NCI-H187 treated with DMSO at 0.1 percent for 48 hours (cell line): ENCODE measurements at regions not wholly inside any gene's neighbourhood (a gene's known extent, or its start where the extent isn't known, plus 50 kb on each side); places are given as distances from the start of the nearest gene placed in this dataset.
"Not testable (repeated sequence)": the region's sequence is repeated elsewhere in the genome, so short reads cannot be mapped to it uniquely, and the experiment has no call there.

ENCODE experiments used
- DNase-seq: peaks from one replicate; lab custom pipeline; 2025; lab: John Stamatoyannopoulos, UW

DNA sequence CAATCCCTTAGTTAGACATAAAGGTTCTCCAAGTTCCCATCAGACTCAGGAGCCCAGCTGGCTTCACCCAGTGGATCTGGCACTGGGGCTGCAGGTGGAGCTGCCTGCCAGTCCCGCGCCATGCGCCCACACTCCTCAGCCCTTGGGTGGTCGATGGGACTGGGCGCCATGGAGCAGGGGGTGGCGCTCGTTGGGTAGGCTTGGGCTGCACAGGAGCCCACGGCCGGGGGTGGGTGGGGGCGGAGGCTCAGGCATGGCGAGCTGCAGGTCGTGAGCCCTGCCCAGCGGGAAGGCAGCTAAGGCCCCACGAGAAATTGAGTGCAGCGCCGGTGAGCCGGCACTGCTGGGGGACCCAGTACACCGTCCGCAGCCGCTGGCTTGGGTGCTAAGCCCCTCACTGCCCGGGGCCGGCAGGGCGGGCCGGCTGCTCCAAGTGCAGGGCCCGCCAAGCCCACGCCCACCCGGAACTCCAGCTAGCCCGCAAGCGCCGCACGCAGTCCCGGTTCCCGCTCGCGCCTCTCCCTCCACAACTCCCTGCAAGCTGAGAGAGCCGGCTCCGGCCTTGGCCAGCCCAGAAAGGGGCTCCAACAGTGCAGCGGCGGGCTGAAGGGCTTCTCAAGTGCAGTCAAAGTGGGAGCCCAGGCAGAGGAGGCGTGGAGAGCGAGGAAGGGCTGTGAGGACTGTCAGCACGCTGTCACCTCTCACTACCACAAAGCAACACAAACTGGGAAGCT, 584.3 kb upstream of the COBL start:
- DNase-seq, result not testable (repeated sequence)

DNA sequence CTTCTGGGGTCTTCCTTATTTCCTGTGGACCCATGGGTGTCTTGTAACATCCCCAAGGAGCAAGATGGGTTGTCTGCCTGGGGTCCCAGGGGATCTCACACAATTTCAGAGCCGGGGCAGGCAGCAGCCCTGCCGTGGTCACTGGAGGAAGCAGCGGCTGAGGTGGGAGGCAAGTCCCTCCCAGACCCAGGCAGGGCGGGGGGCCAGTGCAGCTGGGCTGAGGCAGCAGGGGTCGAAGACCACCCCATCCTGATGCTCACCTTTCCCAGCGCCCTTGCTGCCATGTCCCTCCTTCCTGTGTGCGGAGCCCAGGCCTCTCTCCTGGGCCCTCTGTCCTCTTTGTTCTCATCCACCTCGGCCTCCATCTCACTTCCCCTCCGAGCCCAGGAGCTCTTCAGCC, 583.0 kb upstream of the COBL start:
- DNase-seq, result no peak

DNA sequence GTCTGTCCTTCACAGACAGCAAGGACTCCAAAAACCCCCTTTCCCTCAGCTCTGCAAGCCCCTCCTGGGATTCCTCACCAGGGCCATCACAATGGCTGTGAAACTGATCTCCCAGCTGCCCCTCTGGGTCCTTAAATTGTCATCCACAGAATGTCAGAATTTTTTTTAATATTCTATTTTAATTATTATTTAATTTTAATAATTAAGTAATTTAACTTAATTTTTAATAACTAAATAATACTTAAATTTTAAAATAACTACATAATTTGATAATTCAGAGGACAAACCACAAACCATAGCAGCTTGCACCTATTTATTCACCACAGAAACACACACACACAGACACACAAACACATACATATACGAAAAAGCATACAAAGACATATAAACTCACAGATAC, 565.8 kb upstream of the COBL start:
- DNase-seq, result no peak

DNA sequence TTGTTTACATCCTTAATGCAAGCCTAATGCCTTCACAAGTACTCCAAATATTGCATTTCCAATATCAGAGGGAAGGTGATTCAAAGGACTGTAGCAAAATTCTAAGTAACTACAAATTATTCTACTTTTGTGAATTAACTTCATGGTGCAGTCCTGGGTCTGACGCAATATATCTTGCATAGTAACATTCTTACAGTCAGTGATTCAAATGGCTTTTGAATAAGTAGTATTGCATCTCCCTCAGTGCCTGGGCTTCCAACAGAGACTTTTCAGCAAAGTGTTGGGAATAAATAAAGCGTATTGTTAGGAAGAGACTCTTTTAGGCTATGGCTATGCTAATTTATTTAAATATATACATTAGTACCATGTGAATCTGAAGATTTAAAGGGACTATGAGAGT, 564.7 kb upstream of the COBL start:
- no peak for DNase-seq

DNA sequence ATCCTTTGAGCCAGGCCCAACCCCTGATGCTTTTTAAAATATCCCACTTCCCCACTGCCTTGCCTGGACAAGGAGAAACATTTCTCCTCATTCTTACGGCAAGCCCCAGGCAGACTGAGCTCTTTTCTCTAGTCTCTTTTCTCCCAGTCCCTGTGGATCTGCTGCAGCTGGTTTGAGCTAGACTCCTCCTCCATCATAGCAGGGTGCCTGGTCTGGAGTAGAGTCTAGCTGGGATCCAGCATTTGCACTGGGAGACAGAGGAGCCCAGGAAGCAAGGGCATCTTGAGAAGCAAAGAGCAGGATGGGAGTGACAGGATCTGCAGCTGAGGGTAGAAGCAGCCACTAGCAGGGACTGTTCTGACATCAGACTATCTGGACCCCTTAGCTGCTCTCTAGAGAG, 562.3 kb upstream of the COBL start:
- no peak for DNase-seq

DNA sequence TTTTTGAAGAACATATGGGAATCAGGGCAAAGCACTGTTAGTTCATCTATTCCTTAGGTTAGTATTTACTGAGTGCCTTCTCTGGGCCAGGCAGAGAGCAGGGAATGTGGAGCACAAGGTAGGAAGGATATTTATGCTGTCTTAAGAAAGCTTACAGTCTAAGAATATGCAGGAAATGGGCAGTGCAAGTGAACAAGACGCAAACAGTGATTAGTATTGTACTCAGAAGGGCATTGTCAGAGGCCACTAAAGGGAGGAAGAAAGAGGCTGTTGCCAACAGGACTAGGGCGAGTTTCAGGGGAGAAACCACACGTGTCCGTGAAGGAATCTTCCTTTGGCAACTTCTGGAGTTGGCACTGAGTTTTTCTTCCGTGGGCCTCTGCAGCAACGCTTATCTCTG, 552.8 kb upstream of the COBL start:
- no peak for DNase-seq

DNA sequence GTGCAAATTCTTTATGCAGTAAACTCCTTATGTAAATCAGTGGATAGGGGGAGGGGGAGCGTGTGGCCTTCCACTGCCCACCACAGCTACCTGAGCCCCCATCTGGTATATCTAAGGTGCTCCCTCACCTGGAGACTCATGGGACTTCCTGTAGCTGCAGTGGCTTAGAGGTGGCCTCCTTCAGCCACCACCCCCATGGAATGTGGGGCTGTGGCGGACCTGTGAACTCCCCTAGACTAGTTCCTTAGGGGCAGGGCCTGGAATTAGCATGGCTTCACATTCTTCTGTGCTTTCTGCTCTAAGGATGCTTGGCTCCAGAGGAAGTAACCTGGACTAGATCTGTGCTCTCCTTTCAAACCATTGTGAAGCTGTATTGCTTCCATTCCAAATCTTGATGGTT, 550.5 kb upstream of the COBL start:
- no peak for DNase-seq

DNA sequence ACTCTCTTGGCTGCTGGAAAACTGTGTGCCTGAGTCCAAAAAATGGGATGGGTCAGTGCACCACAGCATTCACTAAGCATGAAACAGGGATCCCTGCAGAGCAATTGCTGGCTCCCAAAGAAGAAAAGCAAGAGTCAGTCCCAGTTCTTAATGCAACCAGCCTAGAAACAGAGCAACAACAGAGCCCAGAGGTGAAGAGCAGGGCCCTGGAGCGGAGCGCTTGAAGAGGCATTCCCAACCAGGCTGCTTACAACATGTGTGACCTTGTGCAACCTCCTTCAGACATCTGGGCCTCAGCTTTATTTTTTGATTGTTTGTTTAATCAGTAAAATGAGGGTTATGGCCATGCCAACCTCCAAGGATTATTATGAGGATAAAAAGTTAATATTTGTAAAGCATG, 543.7 kb upstream of the COBL start:
- no peak for DNase-seq

DNA sequence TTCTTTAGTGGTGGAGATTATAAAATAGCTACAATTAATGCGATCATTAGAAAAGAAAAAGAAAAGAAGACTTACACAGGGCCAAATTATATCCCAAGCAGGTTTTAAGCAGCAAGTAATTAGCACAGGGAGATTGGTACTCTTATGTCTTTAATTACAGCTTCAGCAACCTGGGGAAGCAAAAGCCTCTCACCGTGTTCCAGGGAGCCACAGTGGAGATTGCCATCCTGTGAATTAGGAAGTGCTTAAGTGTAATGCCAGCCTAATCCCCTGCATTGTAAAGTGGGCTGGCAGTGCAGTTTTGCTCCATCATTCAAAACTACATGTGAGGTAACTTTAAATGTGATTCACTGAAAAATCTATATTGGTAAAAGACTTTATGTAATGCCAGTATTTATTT, 533.5 kb upstream of the COBL start:
- no peak for DNase-seq

DNA sequence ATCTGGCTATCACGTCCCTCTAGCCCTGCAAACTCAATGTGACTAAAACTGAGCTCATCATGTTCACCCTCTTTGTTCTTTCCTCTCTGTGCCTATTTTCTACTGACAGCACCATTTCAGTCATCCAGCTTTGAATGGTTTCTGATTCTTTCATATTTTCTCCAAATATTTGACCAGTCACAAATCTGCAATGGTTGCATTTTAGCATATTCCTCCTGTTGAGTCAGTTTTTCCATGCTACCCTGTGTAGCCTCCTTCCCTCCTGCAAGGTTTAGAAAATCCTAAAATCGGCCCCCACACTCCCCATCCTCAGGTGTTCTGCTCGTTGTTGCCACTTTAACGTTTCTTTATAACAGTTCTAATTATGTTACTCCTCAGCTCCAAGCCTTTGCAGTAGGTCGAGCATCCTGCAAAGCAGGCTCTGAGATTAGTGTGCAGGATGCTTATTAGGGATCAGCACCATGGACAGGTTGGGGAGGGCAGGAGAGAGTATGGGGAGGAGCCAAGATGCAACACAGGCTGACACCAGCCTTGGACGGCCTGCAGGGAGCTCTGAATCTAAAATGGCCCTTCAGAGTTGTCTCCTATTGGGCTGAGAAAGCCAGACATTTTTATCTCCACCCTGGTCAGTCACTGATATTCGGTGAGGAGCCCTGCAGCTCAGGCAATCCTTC, 531.0 kb upstream of the COBL start:
- DNase-seq, result no peak

DNA sequence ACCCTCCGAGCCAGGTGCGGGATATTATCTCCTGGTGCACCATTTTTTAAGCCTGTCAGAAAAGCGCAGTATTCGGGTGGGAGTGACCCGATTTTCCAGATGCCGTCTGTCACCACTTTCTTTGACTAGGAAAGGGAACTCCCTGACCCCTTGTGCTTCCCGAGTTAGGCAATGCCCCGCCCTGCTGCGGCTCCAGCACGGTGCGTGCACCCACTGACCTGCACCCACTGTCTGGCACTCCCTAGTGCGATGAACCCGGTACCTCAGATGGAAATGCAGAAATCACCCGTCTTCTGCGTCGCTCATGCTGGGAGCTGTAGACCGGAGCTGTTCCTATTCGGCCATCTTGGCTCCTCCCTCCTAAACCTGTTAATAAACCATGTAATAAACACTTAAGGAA, 522.5 kb upstream of the COBL start:
- not testable (repeated sequence) for DNase-seq

DNA sequence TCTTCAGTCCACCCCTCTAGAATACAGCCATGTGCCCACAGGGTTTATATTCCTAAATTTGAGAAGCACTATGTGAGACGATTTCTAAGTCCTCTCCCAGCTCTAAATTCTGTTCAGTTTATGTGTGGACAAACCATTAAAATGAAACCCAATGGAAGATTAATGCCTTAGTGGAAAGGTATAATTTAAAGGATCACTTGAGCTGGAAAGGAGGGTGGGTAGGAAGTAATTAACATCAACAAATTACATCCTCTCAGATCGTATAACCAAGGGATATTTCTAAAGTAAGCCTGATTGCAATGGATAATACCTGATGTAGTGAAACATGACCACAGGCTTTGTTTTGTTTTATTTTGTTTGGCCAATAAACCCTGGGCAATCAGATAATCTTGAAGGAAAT, 511.0 kb upstream of the COBL start:
- DNase-seq, result no peak

DNA sequence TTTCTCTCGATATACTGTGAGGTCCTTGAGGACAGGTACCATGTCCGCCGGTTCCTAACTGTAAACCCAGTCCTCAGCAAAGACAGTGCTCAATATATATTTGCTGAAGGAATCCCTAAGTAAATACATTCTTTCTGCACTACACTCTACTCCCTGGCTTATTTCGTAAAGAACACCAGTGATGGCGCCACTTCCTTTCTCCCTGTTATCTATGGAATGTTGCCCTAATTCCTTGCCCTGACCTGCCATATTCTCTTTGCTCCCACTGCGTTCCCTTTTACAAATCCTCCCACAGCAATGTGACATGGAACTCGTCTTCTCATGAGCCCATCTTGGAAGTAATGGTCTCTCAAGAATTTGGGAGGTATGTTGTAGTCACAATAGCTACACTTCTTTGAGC, 507.4 kb upstream of the COBL start:
- DNase-seq, result no peak

DNA sequence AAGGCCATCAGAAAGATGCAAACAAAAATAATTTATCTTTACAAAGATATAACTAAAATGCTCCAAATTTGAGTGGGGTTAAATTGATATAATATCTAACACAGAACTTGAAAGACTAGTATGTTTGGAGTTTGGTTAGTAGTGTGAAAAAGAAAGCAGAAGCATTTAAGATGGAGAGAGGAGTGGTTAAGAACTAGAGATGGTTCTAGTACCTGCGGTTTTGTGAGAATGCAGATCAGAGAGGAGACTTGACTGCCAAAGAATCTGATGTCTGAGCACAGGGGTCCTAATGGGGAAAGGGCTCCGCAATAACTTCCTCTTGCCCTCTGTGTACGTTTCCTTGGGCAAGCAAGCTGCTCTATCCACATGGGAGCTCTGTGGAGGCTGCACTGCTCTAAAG, 506.8 kb upstream of the COBL start:
- no peak for DNase-seq

DNA sequence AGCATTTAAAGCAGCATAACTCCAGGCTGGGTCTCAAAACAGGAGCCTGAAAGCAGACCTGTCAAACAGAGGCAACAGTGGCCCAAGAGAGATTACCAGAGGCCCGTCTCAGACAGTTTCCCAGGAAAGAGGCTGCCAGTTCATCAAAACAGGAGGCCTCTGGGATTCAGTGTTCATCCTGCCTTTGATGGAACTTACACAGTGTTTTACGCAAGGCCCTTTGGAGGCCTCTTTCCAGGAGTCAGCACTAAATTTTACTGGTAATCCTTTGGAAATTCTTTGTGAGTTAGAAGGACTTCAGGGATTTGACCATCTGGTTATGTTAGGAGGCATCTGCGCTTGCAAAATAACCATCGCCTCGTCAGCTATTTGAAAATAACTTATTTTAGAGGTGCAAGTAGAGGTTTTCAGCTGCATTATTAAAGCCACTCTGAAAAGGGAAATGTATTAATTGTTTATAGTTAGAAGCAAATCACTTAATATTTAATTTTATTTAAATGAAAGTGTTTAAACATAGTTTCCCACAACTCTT, 501.2 kb upstream of the COBL start:
- DNase-seq, result no peak

DNA sequence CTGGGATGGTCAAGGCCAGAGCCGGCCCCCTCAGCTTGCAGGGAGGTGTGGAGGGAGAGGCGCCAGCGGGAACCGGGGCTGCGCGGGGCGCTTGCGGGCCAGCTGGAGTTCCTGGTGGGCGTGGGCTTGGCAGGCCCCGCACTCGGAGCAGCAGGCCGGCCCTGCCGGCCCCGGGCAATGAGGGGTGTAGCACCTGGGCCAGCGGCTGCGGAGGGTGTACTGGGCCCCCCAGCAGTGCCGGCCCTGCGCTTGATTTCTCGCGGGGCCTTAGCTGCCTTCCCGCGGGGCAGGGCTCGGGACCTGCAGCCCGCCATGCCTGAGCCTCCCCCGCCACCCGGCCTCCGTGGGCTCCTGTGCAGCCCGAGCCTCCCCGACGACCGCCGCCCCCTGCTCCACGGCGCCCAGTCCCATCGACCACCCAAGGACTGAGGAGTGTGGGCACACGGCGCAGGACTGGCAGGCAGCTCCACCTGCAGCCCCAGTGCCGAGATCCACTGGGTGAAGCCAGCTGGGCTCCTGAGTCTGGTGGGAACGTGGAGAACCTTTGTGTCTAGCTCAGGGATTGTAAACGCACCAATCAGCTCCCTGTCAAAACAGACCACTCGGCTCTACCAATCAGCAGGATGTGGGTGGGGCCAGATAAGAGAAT, 489.3 kb upstream of the COBL start:
- DNase-seq, result not testable (repeated sequence)

DNA sequence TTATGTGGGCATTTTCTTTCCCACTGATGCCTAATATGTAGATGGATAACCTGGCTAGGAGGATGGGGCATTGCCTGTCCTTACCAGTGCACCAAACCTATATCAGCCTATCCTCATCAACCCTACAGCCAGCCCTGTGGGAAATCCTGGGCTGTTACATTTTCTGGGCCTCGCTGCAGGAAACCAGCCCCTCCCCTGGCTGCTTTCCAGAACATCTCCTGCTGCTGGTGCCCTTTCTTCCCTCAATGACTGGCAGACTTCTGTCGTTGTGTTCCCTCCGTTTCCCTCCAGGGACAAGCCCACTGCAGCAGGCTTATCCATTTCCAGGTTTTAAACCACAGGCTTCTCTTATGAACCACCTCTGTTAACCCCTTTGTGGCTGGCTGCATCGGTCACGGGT, 486.1 kb upstream of the COBL start:
- DNase-seq, result no peak

DNA sequence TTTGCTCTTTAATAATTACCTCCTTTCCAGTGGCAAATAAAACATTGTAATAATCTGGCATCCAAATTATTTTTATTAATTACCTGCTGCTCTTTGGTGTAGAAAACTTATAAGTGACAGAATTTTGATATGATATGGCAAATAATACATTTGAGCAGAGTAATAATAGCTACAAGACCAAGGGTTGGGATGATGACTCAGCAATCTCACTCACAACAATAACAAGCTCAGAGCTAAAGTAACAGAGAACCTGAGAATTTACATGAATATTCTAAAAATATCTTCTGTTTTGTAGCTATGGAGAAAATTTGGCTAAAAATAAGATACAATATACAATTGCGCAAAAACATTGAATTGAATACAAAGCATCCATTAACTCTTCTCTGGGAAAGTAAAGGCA, 480.8 kb upstream of the COBL start:
- DNase-seq, result no peak

DNA sequence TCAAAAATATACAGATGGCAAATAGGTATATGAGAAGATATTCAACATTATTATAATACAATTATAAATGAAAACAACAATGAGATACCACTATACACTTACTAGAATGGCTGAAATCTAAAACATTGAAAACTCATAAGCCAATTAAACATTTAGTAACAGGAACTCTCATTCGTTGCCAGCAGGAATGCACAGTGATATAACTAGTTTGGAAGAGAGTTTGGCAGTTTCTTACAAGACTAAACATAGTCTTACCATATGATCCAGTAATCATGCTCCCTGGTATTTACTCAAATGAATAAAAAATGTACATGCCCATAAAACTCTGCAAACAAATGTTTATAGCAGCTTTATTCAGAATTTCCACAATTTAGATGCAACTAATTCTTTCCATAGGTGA, 476.2 kb upstream of the COBL start:
- no peak for DNase-seq

DNA sequence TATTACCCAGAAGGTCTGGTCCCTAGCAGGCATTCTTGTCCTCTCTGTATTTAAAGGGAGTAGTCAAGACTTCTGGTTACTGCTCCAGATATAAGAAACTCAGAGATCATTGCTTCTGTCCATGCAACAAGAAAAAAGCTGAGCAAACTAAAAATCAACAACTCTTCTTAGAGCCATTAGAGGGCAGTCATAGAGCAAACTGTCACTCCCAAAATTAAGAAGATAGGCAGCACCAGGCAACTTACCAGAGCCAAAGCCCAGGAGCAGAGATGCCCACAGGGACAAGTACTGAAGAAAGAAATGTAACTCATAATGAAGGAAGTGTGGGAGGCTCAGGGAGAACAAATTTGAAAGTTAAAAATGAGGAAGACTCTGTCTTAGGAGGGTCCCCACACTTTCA, 472.9 kb upstream of the COBL start:
- no peak for DNase-seq

DNA sequence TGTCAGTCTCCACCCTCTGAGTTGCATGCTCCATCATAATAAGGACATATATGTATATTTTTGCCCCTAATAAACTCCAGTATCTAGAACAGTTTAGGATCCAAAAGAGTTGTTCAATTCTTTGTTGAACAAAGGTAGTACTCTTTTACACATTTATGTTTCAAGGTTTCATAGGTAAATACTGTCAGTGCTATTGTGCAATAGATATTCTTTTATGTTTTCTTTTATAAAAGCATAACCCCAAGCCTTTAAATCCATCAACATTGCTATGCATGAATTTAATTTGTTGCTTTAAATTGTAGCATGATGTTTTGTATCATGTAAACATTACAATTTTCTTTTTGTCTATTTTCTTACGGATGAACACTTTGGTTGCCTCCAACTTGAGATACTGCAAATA, 469.7 kb upstream of the COBL start:
- no peak for DNase-seq

DNA sequence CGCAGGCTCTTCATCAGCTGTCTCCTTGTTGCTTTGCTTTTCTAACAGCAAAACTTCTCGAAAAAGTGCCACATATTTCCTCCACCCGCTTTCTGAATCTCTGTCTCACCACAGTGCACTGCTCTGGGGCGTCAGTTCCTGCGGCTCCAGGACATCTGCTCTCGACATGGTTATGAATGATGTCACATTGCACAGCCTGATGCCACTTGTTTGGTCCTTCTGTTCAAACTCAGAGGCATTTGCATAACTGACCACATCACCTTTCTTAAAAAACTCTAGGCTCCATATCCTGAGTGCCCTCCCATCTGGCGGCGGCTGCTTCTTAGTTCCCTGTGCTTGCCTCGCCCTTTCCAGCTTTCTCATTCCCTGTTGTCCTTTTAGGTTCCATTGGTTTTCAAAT, 469.3 kb upstream of the COBL start:
- no peak for DNase-seq

DNA sequence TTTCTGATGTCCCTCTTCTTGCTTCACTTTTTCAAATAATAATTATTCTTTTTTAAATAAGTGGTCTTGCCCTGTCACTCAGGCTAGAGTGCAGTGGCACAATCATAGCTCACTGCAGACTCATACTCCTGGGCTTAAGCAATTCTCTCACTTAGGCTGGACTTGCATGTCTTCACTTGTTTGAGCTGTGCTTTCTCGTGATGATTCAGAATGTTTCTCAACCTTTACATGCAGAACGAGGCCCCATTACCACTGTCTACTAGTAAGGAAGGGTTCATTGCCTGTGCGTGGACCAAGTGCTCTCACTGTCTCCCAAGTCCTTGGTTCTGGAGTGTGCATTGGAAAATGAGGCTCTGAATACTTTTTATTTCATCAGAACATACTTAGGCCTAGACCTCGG, 468.6 kb upstream of the COBL start:
- DNase-seq, result no peak
